A673 (cell line): ENCODE measurements at regions not wholly inside any gene's neighbourhood (a gene's known extent, or its start where the extent isn't known, plus 50 kb on each side); places are given as distances from the start of the nearest gene placed in this dataset.

Experiments used
- EZH2 ChIP-seq: fragments of 200-600 bp; sonication (generic); IDR thresholded peaks from 2 replicates; pipeline ENCODE4 v1.6.1; 2017; ENCODE audit warnings: borderline replicate concordance, low read depth, mild to moderate bottlenecking, mixed read lengths, antibody characterized with exemption, low read length; ENCODE audit not compliant: poor library complexity, severe bottlenecking
- TF ChIP-seq, protein P1 (sequence below): fragments of 300-800, 200-600 bp; sonication (generic); conservative IDR thresholded peaks from 2 replicates; pipeline ENCODE4 v1.5.1; 2017; ENCODE audit warnings: low read depth, mild to moderate bottlenecking, antibody characterized with exemption, low read length, moderate library complexity, mixed read lengths

- TF ChIP-seq, protein P1, sequence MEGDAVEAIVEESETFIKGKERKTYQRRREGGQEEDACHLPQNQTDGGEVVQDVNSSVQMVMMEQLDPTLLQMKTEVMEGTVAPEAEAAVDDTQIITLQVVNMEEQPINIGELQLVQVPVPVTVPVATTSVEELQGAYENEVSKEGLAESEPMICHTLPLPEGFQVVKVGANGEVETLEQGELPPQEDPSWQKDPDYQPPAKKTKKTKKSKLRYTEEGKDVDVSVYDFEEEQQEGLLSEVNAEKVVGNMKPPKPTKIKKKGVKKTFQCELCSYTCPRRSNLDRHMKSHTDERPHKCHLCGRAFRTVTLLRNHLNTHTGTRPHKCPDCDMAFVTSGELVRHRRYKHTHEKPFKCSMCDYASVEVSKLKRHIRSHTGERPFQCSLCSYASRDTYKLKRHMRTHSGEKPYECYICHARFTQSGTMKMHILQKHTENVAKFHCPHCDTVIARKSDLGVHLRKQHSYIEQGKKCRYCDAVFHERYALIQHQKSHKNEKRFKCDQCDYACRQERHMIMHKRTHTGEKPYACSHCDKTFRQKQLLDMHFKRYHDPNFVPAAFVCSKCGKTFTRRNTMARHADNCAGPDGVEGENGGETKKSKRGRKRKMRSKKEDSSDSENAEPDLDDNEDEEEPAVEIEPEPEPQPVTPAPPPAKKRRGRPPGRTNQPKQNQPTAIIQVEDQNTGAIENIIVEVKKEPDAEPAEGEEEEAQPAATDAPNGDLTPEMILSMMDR, result peak; percentile 73
- TF ChIP-seq EZH2, result no peak
Measured at GRCh38 chr9:88660611-88661010, 125.6 kb downstream of the NXNL2 start.
